SH-SY5Y (cell line): ENCODE measurements at regions not wholly inside any gene's neighbourhood (a gene's known extent, or its start where the extent isn't known, plus 50 kb on each side); places are given as distances from the start of the nearest gene placed in this dataset.

Source experiments
- GATA2 ChIP-seq: IDR thresholded peaks from 2 replicates; pipeline ENCODE4 v1.6.1; 2011; ENCODE audit warnings: mild to moderate bottlenecking, low read depth, low read length
- GATA3 ChIP-seq: IDR thresholded peaks from 2 replicates; pipeline ENCODE4 v1.6.1; 2011; ENCODE audit warnings: low read depth, mild to moderate bottlenecking, low read length, moderate library complexity

- TF ChIP-seq GATA3 = no peak
- no peak for TF ChIP-seq GATA2
Observed at GRCh38 chr6:115782612-115783011, 278.1 kb downstream of the FRK start.
